Spinal cord (tissue), 9 donors: ENCODE measurements at regions not wholly inside any gene's neighbourhood (a gene's known extent, or its start where the extent isn't known, plus 50 kb on each side); places are given as distances from the start of the nearest gene placed in this dataset.

Experiments used
- DNase-seq, 6 donors: peaks; one replicate each; pipeline versions ENCODE4 v3.0.0 to v3.0.0-alpha.2; 2013 to 2015; ENCODE audit warnings: low spot score in 6 of 6, low read depth in 4 of 6
- H3K27ac ChIP-seq: one replicate; pipeline ENCODE4 v1.5.1; 2013; ENCODE audit warnings: low read depth, low read length, control low read depth
- H3K27me3 ChIP-seq: one replicate; pipeline ENCODE4 v1.6.1; 2013; ENCODE audit warnings: low read length; ENCODE audit not compliant: control insufficient read depth, insufficient read depth
- H3K36me3 ChIP-seq: one replicate; pipeline ENCODE4 v1.6.1; 2013; ENCODE audit warnings: low read length; ENCODE audit not compliant: control insufficient read depth, insufficient read depth
- H3K4me1 ChIP-seq: one replicate; pipeline ENCODE4 v1.6.1; 2013; ENCODE audit warnings: low read length; ENCODE audit not compliant: control insufficient read depth, insufficient read depth
- H3K4me3 ChIP-seq: one replicate; pipeline ENCODE4 v1.5.1; 2013; ENCODE audit warnings: low read depth, low read length, control low read depth
- H3K9me3 ChIP-seq: one replicate; pipeline ENCODE4 v1.6.1; 2013; ENCODE audit warnings: low read length; ENCODE audit not compliant: control insufficient read depth, insufficient read depth
- WGBS: methylation state at CpG from one replicate; pipeline ENCODE4 v1.1.5; 2013; ENCODE audit warnings: missing lambda C conversion rate; ENCODE audit not compliant: insufficient coverage; 5-methylcytosine and 5-hydroxymethylcytosine counted together
- donor health status: healthy.

DNA sequence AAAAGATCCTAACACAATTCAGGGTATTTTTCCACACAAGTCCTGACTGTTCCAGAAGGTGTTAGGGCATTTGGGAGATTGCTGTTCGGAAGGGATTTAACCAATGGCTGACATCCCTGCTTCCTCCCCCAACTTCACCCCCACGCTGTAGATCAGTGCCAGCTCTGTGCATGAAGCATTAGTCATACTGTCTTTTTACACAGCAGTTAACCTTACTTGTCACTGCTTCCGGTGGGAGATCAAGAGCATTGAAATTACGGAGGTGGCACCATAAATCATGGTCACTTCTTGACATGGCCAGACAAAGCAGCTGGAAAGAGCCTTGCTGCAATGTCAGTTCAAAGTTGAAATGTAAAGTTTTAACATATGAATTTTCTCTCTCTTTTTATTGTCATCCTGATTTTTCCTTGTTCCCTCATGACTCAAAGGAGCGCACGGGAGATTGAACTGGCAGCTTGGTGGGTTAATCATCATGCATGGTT, 70.2 kb downstream of the HRH4 start:
- WGBS: 20% methylated on average over 2 of the region's 6 CpGs
- H3K9me3 ChIP-seq: no peaks in the 10 kb centered on the region
- H3K27me3 ChIP-seq: no peaks in the 10 kb centered on the region
- no peaks in the 10 kb centered on the region for H3K4me1 ChIP-seq
- peak in 1 of 6 donors; percentile 37 for DNase-seq
- H3K36me3 ChIP-seq: no peaks in the 10 kb centered on the region
- no peak overlapping the region for H3K4me3 ChIP-seq
- no peak overlapping the region for H3K27ac ChIP-seq

DNA sequence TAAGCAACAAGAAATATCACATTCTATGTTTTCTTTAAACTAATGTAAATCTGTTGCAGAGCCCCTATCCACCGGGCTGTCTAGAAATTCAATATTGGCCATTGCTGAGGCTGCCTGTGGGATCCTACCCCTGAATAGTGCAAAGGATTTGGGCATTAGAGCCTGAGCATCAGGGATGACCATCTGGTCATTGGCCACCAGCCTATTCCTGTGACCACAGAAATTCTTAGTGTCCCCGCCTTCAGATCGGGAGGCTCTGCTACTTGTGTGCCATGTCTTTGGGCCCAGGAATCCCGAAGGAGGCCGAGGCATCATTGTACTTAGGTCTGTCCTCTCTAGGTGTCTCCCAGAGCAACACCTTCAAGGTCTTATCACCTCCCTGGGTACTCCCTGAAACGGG, 73.8 kb downstream of the HRH4 start:
- H3K9me3 ChIP-seq: no peaks in the 10 kb centered on the region
- H3K27ac ChIP-seq: no peak overlapping the region
- H3K36me3 ChIP-seq: no peaks in the 10 kb centered on the region
- 95% methylated on average over 5 of the region's 6 CpGs for WGBS
- no peak for DNase-seq
- no peaks in the 10 kb centered on the region for H3K27me3 ChIP-seq
- H3K4me3 ChIP-seq: no peak overlapping the region
- no peaks in the 10 kb centered on the region for H3K4me1 ChIP-seq

DNA sequence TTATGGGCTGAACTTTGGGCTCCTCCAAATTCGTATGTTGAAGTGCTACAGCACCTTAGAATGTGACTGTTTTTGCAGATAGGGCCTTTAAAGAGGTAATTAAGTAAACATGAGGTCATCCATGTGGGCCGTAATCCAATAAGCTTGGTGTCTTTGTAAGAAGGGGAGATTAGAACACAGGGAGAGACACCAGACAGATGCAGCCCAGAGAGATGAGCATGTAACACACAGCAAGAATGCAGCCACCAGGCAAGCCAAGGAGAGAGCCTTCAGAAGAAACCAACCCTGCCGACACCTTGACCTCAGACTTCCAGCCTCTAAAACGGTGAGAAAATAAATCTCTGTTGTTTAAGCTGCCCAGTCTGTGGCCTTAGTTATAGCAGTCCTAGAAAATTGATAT, 74.3 kb downstream of the HRH4 start:
- H3K4me3 ChIP-seq: no peak overlapping the region
- H3K27ac ChIP-seq: no peak overlapping the region
- H3K27me3 ChIP-seq: no peaks in the 10 kb centered on the region
- no peak for DNase-seq
- H3K9me3 ChIP-seq: no peaks in the 10 kb centered on the region
- H3K4me1 ChIP-seq: no peaks in the 10 kb centered on the region
- WGBS: 88% methylated on average over 3 of the region's 4 CpGs
- no peaks in the 10 kb centered on the region for H3K36me3 ChIP-seq

DNA sequence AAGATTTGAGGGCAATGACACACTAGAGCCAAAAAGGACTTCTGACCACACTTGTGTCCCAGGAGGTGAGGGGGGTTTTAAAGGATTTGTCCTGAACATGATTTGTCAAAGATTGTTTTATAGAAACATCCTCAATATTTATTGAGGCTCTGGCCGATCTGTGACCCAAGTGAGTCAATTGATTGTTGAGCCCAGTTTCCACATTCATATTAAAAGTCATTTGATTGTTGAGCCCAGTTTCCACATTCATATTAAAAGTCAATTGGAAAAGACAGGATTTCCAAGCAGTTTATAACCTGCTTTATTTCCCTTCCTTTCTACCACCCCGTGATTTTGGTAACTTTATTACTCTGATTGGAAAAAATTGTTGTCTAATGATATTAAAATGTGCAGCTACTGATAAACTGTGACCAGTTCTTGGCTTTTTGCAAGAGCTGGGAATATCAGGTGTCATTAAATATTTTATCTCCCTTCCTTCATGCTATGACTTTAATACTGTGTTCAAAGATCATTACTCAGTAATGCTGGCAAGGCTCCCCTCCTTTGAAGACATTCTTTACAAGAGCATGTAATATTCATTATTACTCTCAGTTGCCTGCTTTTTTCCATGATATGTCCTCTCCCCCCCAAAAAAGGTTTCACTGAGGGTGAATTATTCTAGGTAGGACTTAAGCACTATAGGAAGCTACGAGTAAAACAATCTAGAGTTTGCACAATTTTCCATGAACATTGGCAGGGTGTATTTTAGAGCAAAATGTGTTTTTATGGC, 75.3 kb downstream of the HRH4 start:
- no peaks in the 10 kb centered on the region for H3K4me1 ChIP-seq
- H3K36me3 ChIP-seq: no peaks in the 10 kb centered on the region
- WGBS: 88% methylated on average over 1 of the region's 3 CpGs
- no peak overlapping the region for H3K4me3 ChIP-seq
- no peak for DNase-seq
- no peak overlapping the region for H3K27ac ChIP-seq
- H3K9me3 ChIP-seq: no peaks in the 10 kb centered on the region
- H3K27me3 ChIP-seq: no peaks in the 10 kb centered on the region

DNA sequence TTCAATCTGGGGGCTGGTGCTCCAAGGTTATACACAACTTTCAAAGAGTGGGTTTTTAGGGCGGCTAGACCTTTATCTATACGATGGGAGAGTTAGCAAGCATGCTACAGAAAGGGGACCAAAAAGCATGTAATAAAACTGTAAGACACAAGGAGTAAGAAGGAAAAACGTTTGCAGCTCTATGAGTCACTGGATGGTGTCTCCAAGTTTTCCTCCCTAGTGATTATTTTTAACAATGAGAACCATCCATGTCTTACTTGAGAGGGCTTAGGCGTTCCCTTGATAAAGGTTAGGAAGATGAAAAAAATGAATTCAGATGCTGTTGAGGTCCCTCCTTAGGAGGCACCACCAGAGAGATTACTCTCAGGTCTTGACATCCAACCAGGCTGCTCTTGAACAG, 75.9 kb downstream of the HRH4 start:
- Histone ChIP-seq H3K9me3 (no peaks in the 10 kb centered on the region), H3K4me3 (no peak overlapping the region), H3K36me3 (no peaks in the 10 kb centered on the region), H3K27ac (no peak overlapping the region), H3K27me3 (no peaks in the 10 kb centered on the region), H3K4me1 (no peaks in the 10 kb centered on the region)
- WGBS: 85% methylated on average over 2 of the region's 4 CpGs
- no peak for DNase-seq

DNA sequence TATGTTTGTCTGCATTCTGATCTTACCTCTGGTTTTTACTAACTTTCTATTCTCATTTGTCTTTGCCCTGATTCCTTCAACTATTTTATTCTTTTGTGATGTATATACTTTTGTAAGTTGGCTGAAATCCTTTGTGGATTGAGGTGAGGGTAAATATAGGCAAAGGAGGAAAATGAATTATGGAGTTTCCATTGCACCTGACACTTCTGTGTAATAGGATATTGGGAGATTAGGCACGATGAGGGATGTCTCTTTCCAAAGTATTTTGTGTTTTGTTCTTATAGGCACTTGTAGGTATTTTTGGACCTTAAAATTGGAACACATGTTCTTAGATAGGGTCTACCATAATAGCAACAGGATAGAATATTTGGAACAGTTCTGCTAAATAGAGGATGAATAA, 76.4 kb downstream of the HRH4 start:
- no peak for DNase-seq
- no peaks in the 10 kb centered on the region for H3K27me3 ChIP-seq
- WGBS: 75% methylated on average over 1 of the region's 1 CpG
- no peaks in the 10 kb centered on the region for H3K36me3 ChIP-seq
- no peak overlapping the region for H3K27ac ChIP-seq
- no peaks in the 10 kb centered on the region for H3K4me1 ChIP-seq
- no peaks in the 10 kb centered on the region for H3K9me3 ChIP-seq
- H3K4me3 ChIP-seq: no peak overlapping the region

DNA sequence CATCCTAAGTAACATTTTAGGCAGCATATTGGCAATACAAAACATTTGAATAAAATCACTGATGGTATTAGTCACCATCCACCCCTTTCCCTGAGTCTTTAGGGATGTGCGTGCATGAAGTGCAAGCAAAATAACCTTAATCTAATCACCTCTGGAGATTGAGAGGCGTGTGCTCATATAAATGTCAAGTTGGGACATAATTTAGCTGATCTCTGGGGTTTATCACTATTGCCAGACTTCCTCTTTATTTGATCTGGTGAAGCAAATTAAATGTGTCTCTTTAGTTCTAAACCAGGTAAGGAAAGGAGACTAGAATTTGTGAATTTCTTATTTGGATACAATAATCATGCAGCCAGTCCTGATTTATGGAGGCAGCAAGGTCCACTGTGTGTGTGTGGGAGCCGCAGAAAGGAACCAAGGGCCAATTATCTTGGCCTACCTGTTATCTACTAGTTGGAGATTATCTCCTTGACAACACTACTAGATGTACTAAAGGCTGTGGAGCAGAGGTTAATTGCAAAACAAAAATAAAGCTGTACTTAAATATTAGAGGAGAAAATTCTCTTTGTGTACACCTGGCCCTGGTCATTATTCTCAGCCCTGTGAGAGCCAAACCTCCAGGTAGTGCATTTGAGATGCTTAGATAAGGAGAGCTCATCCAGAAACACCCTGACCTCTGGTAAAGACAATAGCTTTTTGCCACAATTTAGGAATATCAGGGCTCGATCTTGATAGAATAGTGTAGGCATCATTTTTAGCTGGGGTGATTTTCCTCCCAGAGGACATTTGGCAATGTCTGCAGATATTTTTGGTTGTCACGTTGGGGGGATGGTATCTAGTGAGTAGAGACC, 78.2 kb downstream of the HRH4 start:
- H3K27ac ChIP-seq: no peak overlapping the region

DNA sequence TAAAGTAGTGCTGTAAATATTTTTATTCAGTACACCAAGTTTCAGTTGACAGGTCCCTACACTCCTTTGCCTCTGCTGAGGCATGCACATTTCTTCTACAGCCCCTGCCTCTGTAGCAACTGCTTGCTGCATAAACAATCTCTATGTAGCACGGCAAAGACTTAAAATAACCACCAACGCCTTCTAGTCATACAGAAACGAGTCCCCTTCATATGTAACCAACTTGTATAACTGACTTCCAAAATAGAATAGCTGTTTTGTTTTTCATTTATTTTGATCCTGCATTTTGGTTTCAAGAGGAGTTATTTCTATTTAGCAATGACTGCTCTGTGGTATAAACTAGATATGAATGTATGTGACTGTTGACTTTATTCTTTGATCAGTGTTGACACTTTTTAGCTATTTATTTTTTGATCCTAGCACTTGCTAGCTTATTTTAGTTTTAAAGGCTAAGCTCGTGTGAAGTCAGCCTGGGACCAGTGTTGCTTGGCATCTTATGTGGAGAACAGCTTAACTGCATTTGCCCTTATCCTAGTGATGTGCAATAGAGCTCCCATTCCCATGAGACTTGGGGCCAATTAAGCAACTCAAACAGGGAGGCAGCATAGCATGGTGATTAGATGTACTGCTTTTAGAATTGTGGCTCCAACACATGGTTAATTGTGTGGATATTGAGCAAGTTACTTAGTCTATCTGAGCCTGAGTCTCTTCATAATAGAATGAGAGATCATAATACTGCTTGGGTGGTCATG, 79.6 kb downstream of the HRH4 start:
- H3K9me3 ChIP-seq: no peaks in the 10 kb centered on the region
- no peaks in the 10 kb centered on the region for H3K27me3 ChIP-seq
- H3K36me3 ChIP-seq: no peaks in the 10 kb centered on the region
- 58% methylated on average over 2 of the region's 4 CpGs for WGBS
- peak in 1 of 6 donors; percentile 56 for DNase-seq
- no peak overlapping the region for H3K4me3 ChIP-seq
- no peak overlapping the region for H3K27ac ChIP-seq
- H3K4me1 ChIP-seq: no peaks in the 10 kb centered on the region

More for the DNA sequence above, 78.2 kb downstream of the HRH4 start:
- WGBS: 67% methylated on average over 1 of the region's 5 CpGs
- Histone ChIP-seq H3K4me3 (no peak overlapping the region), H3K36me3 (no peaks in the 10 kb centered on the region), H3K4me1 (no peaks in the 10 kb centered on the region), H3K27me3 (no peaks in the 10 kb centered on the region), H3K9me3 (no peaks in the 10 kb centered on the region)
- DNase-seq: peak in 1 of 6 donors; percentile 26

DNA sequence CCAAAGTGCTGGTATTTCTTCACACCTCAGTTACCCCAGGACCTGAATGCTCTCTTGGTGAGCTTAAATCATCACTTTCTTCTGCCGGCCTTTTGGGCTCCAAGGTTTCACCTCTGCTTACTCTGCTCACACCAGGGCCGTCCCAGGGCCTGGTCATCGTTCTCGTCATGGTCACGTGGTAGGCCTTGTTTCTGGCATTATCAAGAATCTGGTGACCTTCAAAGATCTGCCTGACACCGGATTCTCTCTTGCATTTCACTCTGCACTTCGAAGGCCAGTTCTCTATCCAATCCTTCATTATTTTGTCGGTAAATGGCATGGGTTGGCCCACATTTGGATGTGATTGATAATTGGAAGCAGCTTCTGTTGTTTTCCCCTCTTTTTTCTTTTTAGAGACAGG, 80.5 kb downstream of the HRH4 start:
- Histone ChIP-seq H3K9me3 (no peaks in the 10 kb centered on the region), H3K27me3 (no peaks in the 10 kb centered on the region), H3K4me1 (no peaks in the 10 kb centered on the region), H3K27ac (no peak overlapping the region), H3K36me3 (no peaks in the 10 kb centered on the region), H3K4me3 (no peak overlapping the region)
- no peak for DNase-seq
- WGBS: 76% methylated on average over 5 of the region's 8 CpGs
